GM19324 (cell line): ENCODE measurements at regions not wholly inside any gene's neighbourhood (a gene's known extent, or its start where the extent isn't known, plus 50 kb on each side); places are given as distances from the start of the nearest gene placed in this dataset.
"Not testable (repeated sequence)": the region's sequence is repeated elsewhere in the genome, so short reads cannot be mapped to it uniquely, and the experiment has no call there.

Experiments
- ATAC-seq: cut with Tn5 transposase; IDR thresholded peaks from one replicate; pipeline ENCODE4 v1.9.1; 2021; ENCODE audit warnings: mild to moderate bottlenecking, moderate library complexity; ENCODE audit not compliant: unreplicated experiment, low FRiP score

GRCh38 chr1:190943722-190944121 is 466.1 kb upstream of the BRINP3 start:
- ATAC-seq, result not testable (repeated sequence)

- no peak for ATAC-seq
These were observed 472.3 kb upstream of the BRINP3 start for GRCh38 chr1:190949939-190950338.

- ATAC-seq, result no peak
These were observed 479.9 kb upstream of the BRINP3 start for GRCh38 chr1:190957565-190957964.

GRCh38 chr1:190963321-190963720 is 485.7 kb upstream of the BRINP3 start:
- no peak for ATAC-seq

- ATAC-seq, result no peak
These were observed 498.2 kb upstream of the BRINP3 start for GRCh38 chr1:190975827-190976226.

GRCh38 chr1:191002768-191003167 is 525.1 kb upstream of the BRINP3 start:
- no peak for ATAC-seq

GRCh38 chr1:191016765-191017164 is 539.1 kb upstream of the BRINP3 start:
- ATAC-seq, result no peak

- ATAC-seq, result no peak
These were observed 545.2 kb upstream of the BRINP3 start for GRCh38 chr1:191022856-191023255.

GRCh38 chr1:191025896-191026642 is 548.4 kb upstream of the BRINP3 start:
- no peak for ATAC-seq

GRCh38 chr1:191026828-191027227 is 549.2 kb upstream of the BRINP3 start:
- ATAC-seq, result no peak

GRCh38 chr1:191034132-191034531 is 556.5 kb upstream of the BRINP3 start:
- no peak for ATAC-seq

- ATAC-seq, result no peak
These were observed 565.4 kb upstream of the BRINP3 start for GRCh38 chr1:191043066-191043465.

- no peak for ATAC-seq
These were observed 572.1 kb upstream of the BRINP3 start for GRCh38 chr1:191049781-191050180.

- ATAC-seq, result no peak
These were observed 575.2 kb upstream of the BRINP3 start for GRCh38 chr1:191052888-191053287.

- no peak for ATAC-seq
These were observed 587.7 kb upstream of the BRINP3 start for GRCh38 chr1:191065346-191065745.

- no peak for ATAC-seq
These were observed 588.1 kb upstream of the BRINP3 start for GRCh38 chr1:191065771-191066170.

GRCh38 chr1:191074881-191075280 is 597.2 kb upstream of the BRINP3 start:
- ATAC-seq, result no peak

GRCh38 chr1:191083090-191083489 is 605.4 kb upstream of the BRINP3 start:
- not testable (repeated sequence) for ATAC-seq

- no peak for ATAC-seq
These were observed 607.5 kb upstream of the BRINP3 start for GRCh38 chr1:191085121-191085520.

- no peak for ATAC-seq
These were observed 609.2 kb upstream of the BRINP3 start for GRCh38 chr1:191086910-191087309.

GRCh38 chr1:191096405-191096804 is 618.7 kb upstream of the BRINP3 start:
- ATAC-seq, result no peak

GRCh38 chr1:191099696-191100095 is 622.0 kb upstream of the BRINP3 start:
- ATAC-seq, result no peak

- ATAC-seq, result no peak
These were observed 624.3 kb upstream of the BRINP3 start for GRCh38 chr1:191101960-191102359.
